GM23338 (cell line): ENCODE measurements at regions not wholly inside any gene's neighbourhood (a gene's known extent, or its start where the extent isn't known, plus 50 kb on each side); places are given as distances from the start of the nearest gene placed in this dataset.
A peak's percentile ranks its signal among the peaks of the same experiment; 100 is the strongest.

Experiments
- ATAC-seq: fragments of 200-7000 bp; cut with Tn5 transposase; 3 replicates; pipeline ENCODE4 v1.9.1; 2020
- DNase-seq: peaks from one replicate; pipeline ENCODE4 v3.0.0-alpha.2; 2015; ENCODE audit warnings: low spot score
- H2AFZ ChIP-seq: fragments of 200-600 bp; sonication (generic); 2 replicates; pipeline ENCODE4 v1.8.0; 2016; ENCODE audit warnings: antibody characterized with exemption, mild to moderate bottlenecking, moderate library complexity
- H3F3A ChIP-seq: fragments of 200-600 bp; sonication (generic); replicated peaks from 2 replicates; pipeline ENCODE4 v1.8.0; 2017; ENCODE audit warnings: antibody characterized with exemption, mixed run types, low read depth
- H3K27ac ChIP-seq: fragments of 200-600 bp; sonication (generic); 2 replicates; pipeline ENCODE4 v1.6.1; 2016; ENCODE audit warnings: low read depth
- H3K27me3 ChIP-seq: fragments of 200-600 bp; sonication (generic); 2 replicates; pipeline ENCODE4 v1.8.0; 2016; ENCODE audit warnings: mild to moderate bottlenecking, mixed run types, moderate library complexity; ENCODE audit not compliant: insufficient read depth
- H3K36me3 ChIP-seq: fragments of 200-600 bp; sonication (generic); 2 replicates; pipeline ENCODE4 v1.8.0; 2016; ENCODE audit warnings: mild to moderate bottlenecking; ENCODE audit not compliant: insufficient read depth
- H3K4me1 ChIP-seq: fragments of 200-600 bp; sonication (generic); 2 replicates; pipeline ENCODE4 v1.8.0; 2016; ENCODE audit warnings: mild to moderate bottlenecking, moderate library complexity; ENCODE audit not compliant: insufficient read depth
- H3K4me2 ChIP-seq: fragments of 200-600 bp; sonication (generic); 2 replicates; pipeline ENCODE4 v1.7.1; 2017; ENCODE audit warnings: mixed run types
- H3K4me3 ChIP-seq: fragments of 200-600 bp; sonication (generic); 2 replicates; pipeline ENCODE4 v1.6.1; 2016; ENCODE audit warnings: mixed run types
- H3K79me2 ChIP-seq: fragments of 200-600 bp; sonication (generic); replicated peaks from 2 replicates; pipeline ENCODE4 v1.8.0; 2017; ENCODE audit warnings: mild to moderate bottlenecking; ENCODE audit not compliant: insufficient read depth
- H3K9me2 ChIP-seq: fragments of 200-600 bp; sonication (generic); 2 replicates; pipeline ENCODE4 v1.8.0; 2017; ENCODE audit not compliant: insufficient read depth
- H4K20me1 ChIP-seq: fragments of 200-600 bp; sonication (generic); replicated peaks from 2 replicates; pipeline ENCODE4 v1.8.0; 2017; ENCODE audit warnings: mild to moderate bottlenecking; ENCODE audit not compliant: insufficient read depth
- H3K27ac Mint-ChIP-seq: 2 replicates; pipeline ENCODE4 v1.8.0; 2020; ENCODE audit warnings: inconsistent platforms, mild to moderate bottlenecking, moderate library complexity, mixed read lengths
- H3K27me3 Mint-ChIP-seq: 3 replicates; pipeline ENCODE4 v1.8.0; 2022; ENCODE audit warnings: low read depth, mild to moderate bottlenecking, moderate library complexity, mixed read lengths, inconsistent platforms; ENCODE audit not compliant: insufficient read depth, poor library complexity
- H3K36me3 Mint-ChIP-seq: 3 replicates; pipeline ENCODE4 v1.8.0; 2021; ENCODE audit warnings: low read depth, mild to moderate bottlenecking, inconsistent platforms, moderate library complexity, mixed read lengths
- H3K4me1 Mint-ChIP-seq: 3 replicates; pipeline ENCODE4 v1.8.0; 2020; ENCODE audit warnings: mild to moderate bottlenecking, inconsistent platforms, mixed read lengths
- H3K4me3 Mint-ChIP-seq: 3 replicates; pipeline ENCODE4 v1.8.0; 2021; ENCODE audit warnings: moderate library complexity, mild to moderate bottlenecking, inconsistent platforms, mixed read lengths
- H3K9me3 Mint-ChIP-seq: 3 replicates; pipeline ENCODE4 v1.8.0; 2020; ENCODE audit warnings: moderate library complexity, mild to moderate bottlenecking, inconsistent platforms, mixed read lengths
- CREB1 ChIP-seq: fragments of 250-450 bp; sonication (Bioruptor Pico); IDR thresholded peaks from 2 replicates; pipeline ENCODE4 v1.5.0; 2020; ENCODE audit warnings: low read depth, mild to moderate bottlenecking, moderate library complexity
- EZH2 ChIP-seq: fragments of 200-600 bp; sonication (generic); IDR thresholded peaks from one replicate; pipeline ENCODE4 v1.8.0; 2017; ENCODE audit warnings: antibody characterized with exemption, mild to moderate bottlenecking, low read depth; ENCODE audit not compliant: unreplicated experiment
- EZH2phosphoT487 ChIP-seq: fragments of 200-600 bp; sonication (generic); IDR thresholded peaks from one replicate; pipeline ENCODE4 v1.8.1; 2018; ENCODE audit warnings: antibody characterized with exemption; ENCODE audit not compliant: unreplicated experiment
- TF ChIP-seq, protein P1 (sequence below): IDR thresholded peaks from one replicate; pipeline ENCODE4 v1.6.1; 2018; ENCODE audit warnings: antibody characterized with exemption; ENCODE audit not compliant: unreplicated experiment
- TF ChIP-seq, protein P2 (sequence below): fragments of 250-450 bp; sonication (Bioruptor Pico); IDR thresholded peaks from 2 replicates; pipeline ENCODE4 v1.5.0; 2020; ENCODE audit warnings: mild to moderate bottlenecking, moderate library complexity
- TF ChIP-seq, protein P3 (sequence below), 2 experiments: fragments of 200-600 bp in 1 of 2; sonication (generic) in 1 of 2; conservative IDR thresholded peaks; 2 replicates each; pipeline versions ENCODE4 v1.5.1 to v1.6.1; 2016 to 2017; ENCODE audit warnings: antibody characterized with exemption in 2 of 2, low read depth in 2 of 2, mild to moderate bottlenecking in 2 of 2, moderate library complexity in 1 of 2
- TF ChIP-seq, protein P4 (sequence below): IDR thresholded peaks from 2 replicates; pipeline ENCODE4 v1.6.1; 2016; ENCODE audit warnings: antibody characterized with exemption

DNA sequence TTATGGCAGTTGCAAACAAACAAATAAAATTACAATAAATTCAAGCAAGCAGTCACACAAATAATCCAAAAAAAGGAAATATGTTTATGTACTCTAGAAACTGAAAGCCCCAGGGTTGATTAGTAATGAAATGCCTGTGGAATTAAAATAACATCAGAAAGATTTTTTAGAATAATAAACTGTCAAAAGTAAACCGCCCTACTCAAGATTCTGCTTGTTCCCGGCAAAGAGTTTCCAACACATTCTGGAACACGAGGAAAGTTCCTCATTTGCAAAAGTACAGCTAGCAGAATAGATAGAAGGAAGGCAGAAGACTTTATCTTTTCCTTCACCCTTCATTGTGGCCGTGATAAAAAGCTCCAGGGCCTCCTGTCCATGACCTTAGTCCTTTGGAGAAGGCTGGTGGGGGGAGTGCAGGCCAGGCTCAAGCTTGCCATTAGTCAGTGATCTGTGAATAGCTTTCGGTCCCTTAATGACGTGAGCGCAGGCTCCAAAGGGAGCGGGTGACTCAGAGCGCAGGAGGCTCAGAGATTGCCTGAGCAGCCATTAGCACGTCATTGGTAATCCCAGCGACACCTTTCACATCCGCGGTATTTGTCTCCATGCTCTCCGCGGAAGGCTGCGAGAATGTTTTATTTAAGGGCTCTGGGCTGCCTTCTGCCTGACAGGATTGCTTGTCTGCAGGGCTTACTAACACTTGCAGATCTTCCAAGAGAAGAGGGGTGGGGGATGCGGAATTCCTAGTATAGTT lies 458.3 kb downstream of the METTL15 start:
- H4K20me1 ChIP-seq: no peaks in the 10 kb centered on the region
- no peaks in the 10 kb centered on the region for H3F3A ChIP-seq
- H3K27me3 ChIP-seq: no peaks in the 10 kb centered on the region
- H3K27ac ChIP-seq: no peak overlapping the region
- H3K27ac Mint-ChIP-seq: no peak overlapping the region
- H3K4me2 ChIP-seq: peak overlapping the region; percentile 61
- H3K4me3 Mint-ChIP-seq: peak overlapping the region; percentile 54; the same call in 2 of the 3 replicates
- H3K36me3 Mint-ChIP-seq: no peaks in the 10 kb centered on the region
- peaks cover 10% of the 10 kb centered on the region; the same call in 2 of the 3 replicates for H3K4me1 Mint-ChIP-seq
- H3K9me2 ChIP-seq: no peaks in the 10 kb centered on the region; the same call in 1 of the 2 replicates
- DNase-seq (peak; percentile 75), ATAC-seq (peak; percentile 98)
- peaks cover 2% of the 10 kb centered on the region for H3K27me3 Mint-ChIP-seq
- H3K4me1 ChIP-seq: no peaks in the 10 kb centered on the region
- peak overlapping the region; percentile 35 for H3K4me3 ChIP-seq
- no peaks in the 10 kb centered on the region; the same call in 2 of the 3 replicates for H3K9me3 Mint-ChIP-seq
- no peaks in the 10 kb centered on the region for H3K36me3 ChIP-seq
- H3K79me2 ChIP-seq: no peaks in the 10 kb centered on the region
- H2AFZ ChIP-seq: peak overlapping the region; percentile 69
- TF ChIP-seq CREB1: peak; percentile 76
- TF ChIP-seq, protein P1, sequence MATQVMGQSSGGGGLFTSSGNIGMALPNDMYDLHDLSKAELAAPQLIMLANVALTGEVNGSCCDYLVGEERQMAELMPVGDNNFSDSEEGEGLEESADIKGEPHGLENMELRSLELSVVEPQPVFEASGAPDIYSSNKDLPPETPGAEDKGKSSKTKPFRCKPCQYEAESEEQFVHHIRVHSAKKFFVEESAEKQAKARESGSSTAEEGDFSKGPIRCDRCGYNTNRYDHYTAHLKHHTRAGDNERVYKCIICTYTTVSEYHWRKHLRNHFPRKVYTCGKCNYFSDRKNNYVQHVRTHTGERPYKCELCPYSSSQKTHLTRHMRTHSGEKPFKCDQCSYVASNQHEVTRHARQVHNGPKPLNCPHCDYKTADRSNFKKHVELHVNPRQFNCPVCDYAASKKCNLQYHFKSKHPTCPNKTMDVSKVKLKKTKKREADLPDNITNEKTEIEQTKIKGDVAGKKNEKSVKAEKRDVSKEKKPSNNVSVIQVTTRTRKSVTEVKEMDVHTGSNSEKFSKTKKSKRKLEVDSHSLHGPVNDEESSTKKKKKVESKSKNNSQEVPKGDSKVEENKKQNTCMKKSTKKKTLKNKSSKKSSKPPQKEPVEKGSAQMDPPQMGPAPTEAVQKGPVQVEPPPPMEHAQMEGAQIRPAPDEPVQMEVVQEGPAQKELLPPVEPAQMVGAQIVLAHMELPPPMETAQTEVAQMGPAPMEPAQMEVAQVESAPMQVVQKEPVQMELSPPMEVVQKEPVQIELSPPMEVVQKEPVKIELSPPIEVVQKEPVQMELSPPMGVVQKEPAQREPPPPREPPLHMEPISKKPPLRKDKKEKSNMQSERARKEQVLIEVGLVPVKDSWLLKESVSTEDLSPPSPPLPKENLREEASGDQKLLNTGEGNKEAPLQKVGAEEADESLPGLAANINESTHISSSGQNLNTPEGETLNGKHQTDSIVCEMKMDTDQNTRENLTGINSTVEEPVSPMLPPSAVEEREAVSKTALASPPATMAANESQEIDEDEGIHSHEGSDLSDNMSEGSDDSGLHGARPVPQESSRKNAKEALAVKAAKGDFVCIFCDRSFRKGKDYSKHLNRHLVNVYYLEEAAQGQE: no peak

DNA sequence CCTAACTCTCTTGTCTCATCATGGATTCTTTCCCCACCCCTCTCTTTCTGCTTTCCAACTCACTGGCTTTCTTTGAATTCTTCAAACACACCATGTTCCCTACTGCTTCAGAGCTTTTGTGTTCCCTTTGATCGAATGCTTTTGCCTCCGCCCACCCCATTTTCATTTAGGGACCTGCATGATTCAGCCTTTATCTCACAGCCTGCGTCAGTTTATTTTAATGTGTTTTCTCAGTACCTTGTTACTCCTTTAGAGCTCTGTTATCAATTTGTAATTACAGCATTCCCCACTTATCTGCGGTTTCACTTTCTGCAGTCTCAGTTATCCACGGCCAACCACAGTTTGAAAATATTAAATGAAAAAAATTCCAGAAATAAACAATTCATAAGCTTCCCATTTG lies 451.3 kb downstream of the METTL15 start:
- Mint-ChIP-seq H3K36me3 (no peaks in the 10 kb centered on the region), H3K9me3 (no peaks in the 10 kb centered on the region), H3K27me3 (peaks cover 12% of the 10 kb centered on the region), H3K4me3 (no peak overlapping the region), H3K27ac (no peak overlapping the region), H3K4me1 (peaks cover 7% of the 10 kb centered on the region; the same call in 2 of the 3 replicates)
- Histone ChIP-seq H3K27ac (no peak overlapping the region), H3K36me3 (no peaks in the 10 kb centered on the region), H3K4me1 (no peaks in the 10 kb centered on the region), H3K9me2 (no peaks in the 10 kb centered on the region; the same call in 1 of the 2 replicates), H4K20me1 (no peaks in the 10 kb centered on the region), H3K4me2 (no peak overlapping the region), H3F3A (no peaks in the 10 kb centered on the region), H2AFZ (no peak overlapping the region), H3K79me2 (no peaks in the 10 kb centered on the region), H3K27me3 (peaks cover 39% of the 10 kb centered on the region), H3K4me3 (no peak overlapping the region)
- ATAC-seq (peak; percentile 72), DNase-seq (peak; percentile 49)
- TF ChIP-seq, protein P2, sequence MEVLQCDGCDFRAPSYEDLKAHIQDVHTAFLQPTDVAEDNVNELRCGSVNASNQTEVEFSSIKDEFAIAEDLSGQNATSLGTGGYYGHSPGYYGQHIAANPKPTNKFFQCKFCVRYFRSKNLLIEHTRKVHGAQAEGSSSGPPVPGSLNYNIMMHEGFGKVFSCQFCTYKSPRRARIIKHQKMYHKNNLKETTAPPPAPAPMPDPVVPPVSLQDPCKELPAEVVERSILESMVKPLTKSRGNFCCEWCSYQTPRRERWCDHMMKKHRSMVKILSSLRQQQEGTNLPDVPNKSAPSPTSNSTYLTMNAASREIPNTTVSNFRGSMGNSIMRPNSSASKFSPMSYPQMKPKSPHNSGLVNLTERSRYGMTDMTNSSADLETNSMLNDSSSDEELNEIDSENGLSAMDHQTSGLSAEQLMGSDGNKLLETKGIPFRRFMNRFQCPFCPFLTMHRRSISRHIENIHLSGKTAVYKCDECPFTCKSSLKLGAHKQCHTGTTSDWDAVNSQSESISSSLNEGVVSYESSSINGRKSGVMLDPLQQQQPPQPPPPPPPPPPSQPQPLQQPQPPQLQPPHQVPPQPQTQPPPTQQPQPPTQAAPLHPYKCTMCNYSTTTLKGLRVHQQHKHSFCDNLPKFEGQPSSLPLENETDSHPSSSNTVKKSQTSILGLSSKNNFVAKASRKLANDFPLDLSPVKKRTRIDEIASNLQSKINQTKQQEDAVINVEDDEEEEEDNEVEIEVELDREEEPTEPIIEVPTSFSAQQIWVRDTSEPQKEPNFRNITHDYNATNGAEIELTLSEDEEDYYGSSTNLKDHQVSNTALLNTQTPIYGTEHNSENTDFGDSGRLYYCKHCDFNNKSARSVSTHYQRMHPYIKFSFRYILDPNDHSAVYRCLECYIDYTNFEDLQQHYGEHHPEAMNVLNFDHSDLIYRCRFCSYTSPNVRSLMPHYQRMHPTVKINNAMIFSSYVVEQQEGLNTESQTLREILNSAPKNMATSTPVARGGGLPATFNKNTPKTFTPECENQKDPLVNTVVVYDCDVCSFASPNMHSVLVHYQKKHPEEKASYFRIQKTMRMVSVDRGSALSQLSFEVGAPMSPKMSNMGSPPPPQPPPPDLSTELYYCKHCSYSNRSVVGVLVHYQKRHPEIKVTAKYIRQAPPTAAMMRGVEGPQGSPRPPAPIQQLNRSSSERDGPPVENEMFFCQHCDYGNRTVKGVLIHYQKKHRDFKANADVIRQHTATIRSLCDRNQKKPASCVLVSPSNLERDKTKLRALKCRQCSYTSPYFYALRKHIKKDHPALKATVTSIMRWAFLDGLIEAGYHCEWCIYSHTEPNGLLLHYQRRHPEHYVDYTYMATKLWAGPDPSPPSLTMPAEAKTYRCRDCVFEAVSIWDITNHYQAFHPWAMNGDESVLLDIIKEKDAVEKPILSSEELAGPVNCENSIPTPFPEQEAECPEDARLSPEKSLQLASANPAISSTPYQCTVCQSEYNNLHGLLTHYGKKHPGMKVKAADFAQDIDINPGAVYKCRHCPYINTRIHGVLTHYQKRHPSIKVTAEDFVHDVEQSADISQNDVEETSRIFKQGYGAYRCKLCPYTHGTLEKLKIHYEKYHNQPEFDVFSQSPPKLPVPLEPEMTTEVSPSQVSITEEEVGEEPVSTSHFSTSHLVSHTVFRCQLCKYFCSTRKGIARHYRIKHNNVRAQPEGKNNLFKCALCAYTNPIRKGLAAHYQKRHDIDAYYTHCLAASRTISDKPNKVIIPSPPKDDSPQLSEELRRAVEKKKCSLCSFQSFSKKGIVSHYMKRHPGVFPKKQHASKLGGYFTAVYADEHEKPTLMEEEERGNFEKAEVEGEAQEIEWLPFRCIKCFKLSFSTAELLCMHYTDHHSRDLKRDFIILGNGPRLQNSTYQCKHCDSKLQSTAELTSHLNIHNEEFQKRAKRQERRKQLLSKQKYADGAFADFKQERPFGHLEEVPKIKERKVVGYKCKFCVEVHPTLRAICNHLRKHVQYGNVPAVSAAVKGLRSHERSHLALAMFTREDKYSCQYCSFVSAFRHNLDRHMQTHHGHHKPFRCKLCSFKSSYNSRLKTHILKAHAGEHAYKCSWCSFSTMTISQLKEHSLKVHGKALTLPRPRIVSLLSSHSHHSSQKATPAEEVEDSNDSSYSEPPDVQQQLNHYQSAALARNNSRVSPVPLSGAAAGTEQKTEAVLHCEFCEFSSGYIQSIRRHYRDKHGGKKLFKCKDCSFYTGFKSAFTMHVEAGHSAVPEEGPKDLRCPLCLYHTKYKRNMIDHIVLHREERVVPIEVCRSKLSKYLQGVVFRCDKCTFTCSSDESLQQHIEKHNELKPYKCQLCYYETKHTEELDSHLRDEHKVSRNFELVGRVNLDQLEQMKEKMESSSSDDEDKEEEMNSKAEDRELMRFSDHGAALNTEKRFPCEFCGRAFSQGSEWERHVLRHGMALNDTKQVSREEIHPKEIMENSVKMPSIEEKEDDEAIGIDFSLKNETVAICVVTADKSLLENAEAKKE (CRISPR knock-in tag): no peak
- TF ChIP-seq, protein P3, sequence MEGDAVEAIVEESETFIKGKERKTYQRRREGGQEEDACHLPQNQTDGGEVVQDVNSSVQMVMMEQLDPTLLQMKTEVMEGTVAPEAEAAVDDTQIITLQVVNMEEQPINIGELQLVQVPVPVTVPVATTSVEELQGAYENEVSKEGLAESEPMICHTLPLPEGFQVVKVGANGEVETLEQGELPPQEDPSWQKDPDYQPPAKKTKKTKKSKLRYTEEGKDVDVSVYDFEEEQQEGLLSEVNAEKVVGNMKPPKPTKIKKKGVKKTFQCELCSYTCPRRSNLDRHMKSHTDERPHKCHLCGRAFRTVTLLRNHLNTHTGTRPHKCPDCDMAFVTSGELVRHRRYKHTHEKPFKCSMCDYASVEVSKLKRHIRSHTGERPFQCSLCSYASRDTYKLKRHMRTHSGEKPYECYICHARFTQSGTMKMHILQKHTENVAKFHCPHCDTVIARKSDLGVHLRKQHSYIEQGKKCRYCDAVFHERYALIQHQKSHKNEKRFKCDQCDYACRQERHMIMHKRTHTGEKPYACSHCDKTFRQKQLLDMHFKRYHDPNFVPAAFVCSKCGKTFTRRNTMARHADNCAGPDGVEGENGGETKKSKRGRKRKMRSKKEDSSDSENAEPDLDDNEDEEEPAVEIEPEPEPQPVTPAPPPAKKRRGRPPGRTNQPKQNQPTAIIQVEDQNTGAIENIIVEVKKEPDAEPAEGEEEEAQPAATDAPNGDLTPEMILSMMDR (conservative IDR thresholded peaks at IDR 0.05; ENCODE audit: low read depth in 2 of 2): no peak
- TF ChIP-seq, protein P4, sequence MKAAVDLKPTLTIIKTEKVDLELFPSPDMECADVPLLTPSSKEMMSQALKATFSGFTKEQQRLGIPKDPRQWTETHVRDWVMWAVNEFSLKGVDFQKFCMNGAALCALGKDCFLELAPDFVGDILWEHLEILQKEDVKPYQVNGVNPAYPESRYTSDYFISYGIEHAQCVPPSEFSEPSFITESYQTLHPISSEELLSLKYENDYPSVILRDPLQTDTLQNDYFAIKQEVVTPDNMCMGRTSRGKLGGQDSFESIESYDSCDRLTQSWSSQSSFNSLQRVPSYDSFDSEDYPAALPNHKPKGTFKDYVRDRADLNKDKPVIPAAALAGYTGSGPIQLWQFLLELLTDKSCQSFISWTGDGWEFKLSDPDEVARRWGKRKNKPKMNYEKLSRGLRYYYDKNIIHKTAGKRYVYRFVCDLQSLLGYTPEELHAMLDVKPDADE: no peak
- no peak for TF ChIP-seq EZH2
- TF ChIP-seq CREB1: no peak
- TF ChIP-seq EZH2phosphoT487: no peak
